Keratinocyte (primary cell): ENCODE measurements at regions not wholly inside any gene's neighbourhood (a gene's known extent, or its start where the extent isn't known, plus 50 kb on each side); places are given as distances from the start of the nearest gene placed in this dataset.

Experiments
- DNase-seq: peaks from one replicate; pipeline ENCODE4 v3.0.0-alpha.2; 2011; ENCODE audit warnings: low read depth, missing footprints, low spot score
- FAIRE-seq: peaks from 2 replicates; lab custom pipeline; 2011; peaks lifted over from hg19 to GRCh38; lab: Jason Lieb, UNC
- H2AFZ ChIP-seq: 2 replicates; pipeline ENCODE4 v1.6.0; 2012; ENCODE audit warnings: low read length, control low read depth, inconsistent platforms; ENCODE audit not compliant: control insufficient read depth
- H3K27ac ChIP-seq: 2 replicates; pipeline ENCODE4 v1.5.1; 2011; ENCODE audit warnings: low read length; ENCODE audit not compliant: control insufficient read depth, insufficient read depth
- H3K27me3 ChIP-seq: 3 replicates; pipeline ENCODE4 v1.6.0; 2011; ENCODE audit warnings: low read length; ENCODE audit not compliant: control insufficient read depth, insufficient read depth; ENCODE audit errors: extremely low read depth
- H3K36me3 ChIP-seq, 2 experiments: 2 replicates in 1 of 2; 3 replicates in 1 of 2; pipeline ENCODE4 v1.5.1; 2011; ENCODE audit warnings: low read length in 2 of 2, mild to moderate bottlenecking in 1 of 2; ENCODE audit not compliant: control insufficient read depth in 2 of 2, insufficient read depth in 2 of 2; ENCODE audit errors: extremely low read depth in 1 of 2
- H3K4me1 ChIP-seq: 3 replicates; pipeline ENCODE4 v1.5.1; 2011; ENCODE audit warnings: low read length; ENCODE audit not compliant: control insufficient read depth, insufficient read depth; ENCODE audit errors: extremely low read depth
- H3K4me2 ChIP-seq: 3 replicates; pipeline ENCODE4 v1.6.0; 2011; ENCODE audit warnings: low read depth, low read length; ENCODE audit not compliant: control insufficient read depth, insufficient read depth; ENCODE audit errors: extremely low read depth
- H3K4me3 ChIP-seq, 3 experiments: fragments of 200-600 bp in 1 of 3; sonication (generic) in 1 of 3; 2 replicates in 2 of 3; 3 replicates in 1 of 3; pipeline ENCODE4 v1.5.1; 2011 to 2016; ENCODE audit warnings: low read length in 3 of 3, mild to moderate bottlenecking in 3 of 3, control low read depth in 2 of 3, inconsistent platforms in 1 of 3, low read depth in 1 of 3, mixed read lengths in 1 of 3, mixed run types in 1 of 3, moderate library complexity in 1 of 3; ENCODE audit not compliant: control insufficient read depth in 2 of 3, insufficient read depth in 2 of 3; ENCODE audit errors: extremely low read depth in 1 of 3
- H3K79me2 ChIP-seq: 2 replicates; pipeline ENCODE4 v1.6.0; 2012; ENCODE audit warnings: low read length; ENCODE audit not compliant: control insufficient read depth, insufficient read depth
- H3K9ac ChIP-seq: 3 replicates; pipeline ENCODE4 v1.6.0; 2011; ENCODE audit warnings: low read length; ENCODE audit not compliant: control insufficient read depth, insufficient read depth; ENCODE audit errors: extremely low read depth
- H3K9me1 ChIP-seq: 3 replicates; pipeline ENCODE4 v1.6.0; 2011; ENCODE audit warnings: low read length; ENCODE audit not compliant: control insufficient read depth, insufficient read depth; ENCODE audit errors: extremely low read depth
- H3K9me3 ChIP-seq: 2 replicates; pipeline ENCODE4 v1.5.1; 2012; ENCODE audit warnings: low read depth, low read length; ENCODE audit not compliant: control insufficient read depth
- H4K20me1 ChIP-seq: 3 replicates; pipeline ENCODE4 v1.6.0; 2011; ENCODE audit warnings: low read length; ENCODE audit not compliant: control insufficient read depth, insufficient read depth; ENCODE audit errors: extremely low read depth
- EZH2 ChIP-seq: IDR thresholded peaks from one replicate; pipeline ENCODE4 v1.6.1; 2012; ENCODE audit warnings: inconsistent platforms, mild to moderate bottlenecking, low read length, moderate library complexity
- dilution Hi-C: fragments of 300-500 bp; cut with MboI; formaldehyde crosslinking; loops from one replicate; pipeline ENCODE4 v1.7.0; 2020; ENCODE audit warnings: low sequenced_read_pairs; ENCODE audit not compliant: extremely low pct_ligation_motif_present
- TF ChIP-seq, protein P1 (sequence below), 3 experiments: IDR thresholded peaks in 1 of 3; conservative IDR thresholded peaks in 1 of 3; optimal IDR thresholded peaks in 1 of 3; 2 replicates in 2 of 3; 3 replicates in 1 of 3; pipeline versions ENCODE3 to v1.5.1; 2011; ENCODE audit warnings: low read length in 3 of 3, mild to moderate bottlenecking in 3 of 3, moderate library complexity in 2 of 3, control low read depth in 1 of 3, inconsistent platforms in 1 of 3; ENCODE audit not compliant: insufficient read depth in 2 of 3; ENCODE audit errors: extremely low read depth in 1 of 3

DNA sequence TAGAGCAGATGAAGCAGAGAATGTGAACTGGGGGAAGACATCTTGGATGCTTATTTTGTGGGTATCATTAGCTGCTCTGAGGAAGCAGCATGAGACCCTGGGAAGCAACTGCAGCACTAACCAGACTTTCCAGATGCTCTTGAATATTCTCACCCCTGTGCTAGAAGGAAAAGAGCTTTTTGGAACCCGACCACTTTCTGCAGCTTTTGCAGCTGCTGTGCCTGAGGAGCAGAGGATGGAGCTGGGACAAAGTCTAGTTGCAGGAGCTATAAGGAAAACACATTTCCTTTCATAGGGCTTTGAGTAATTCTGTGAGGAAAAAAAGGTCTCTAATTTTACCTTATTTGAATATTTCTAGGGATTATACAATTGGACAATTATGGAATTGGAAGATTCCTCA is 369.7 kb downstream of the CD109 start:
- Histone ChIP-seq H3K27ac (peak overlapping the region; percentile 75), H3K4me3 (no peak overlapping the region), H3K9me1 (no peaks in the 10 kb centered on the region), H3K27me3 (no peaks in the 10 kb centered on the region), H4K20me1 (no peaks in the 10 kb centered on the region), H3K9me3 (no peaks in the 10 kb centered on the region), H3K4me1 (peaks cover 8% of the 10 kb centered on the region), H3K79me2 (no peaks in the 10 kb centered on the region), H3K36me3 (no peaks in the 10 kb centered on the region), H2AFZ (no peak overlapping the region), H3K4me2 (peak overlapping the region; percentile 70), H3K9ac (no peak overlapping the region)
- dilution Hi-C loops = no loop called here
- DNase-seq (no peak), FAIRE-seq (peak; percentile 29)
- TF ChIP-seq, protein P1, sequence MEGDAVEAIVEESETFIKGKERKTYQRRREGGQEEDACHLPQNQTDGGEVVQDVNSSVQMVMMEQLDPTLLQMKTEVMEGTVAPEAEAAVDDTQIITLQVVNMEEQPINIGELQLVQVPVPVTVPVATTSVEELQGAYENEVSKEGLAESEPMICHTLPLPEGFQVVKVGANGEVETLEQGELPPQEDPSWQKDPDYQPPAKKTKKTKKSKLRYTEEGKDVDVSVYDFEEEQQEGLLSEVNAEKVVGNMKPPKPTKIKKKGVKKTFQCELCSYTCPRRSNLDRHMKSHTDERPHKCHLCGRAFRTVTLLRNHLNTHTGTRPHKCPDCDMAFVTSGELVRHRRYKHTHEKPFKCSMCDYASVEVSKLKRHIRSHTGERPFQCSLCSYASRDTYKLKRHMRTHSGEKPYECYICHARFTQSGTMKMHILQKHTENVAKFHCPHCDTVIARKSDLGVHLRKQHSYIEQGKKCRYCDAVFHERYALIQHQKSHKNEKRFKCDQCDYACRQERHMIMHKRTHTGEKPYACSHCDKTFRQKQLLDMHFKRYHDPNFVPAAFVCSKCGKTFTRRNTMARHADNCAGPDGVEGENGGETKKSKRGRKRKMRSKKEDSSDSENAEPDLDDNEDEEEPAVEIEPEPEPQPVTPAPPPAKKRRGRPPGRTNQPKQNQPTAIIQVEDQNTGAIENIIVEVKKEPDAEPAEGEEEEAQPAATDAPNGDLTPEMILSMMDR (optimal IDR thresholded peaks at IDR 0.05 in 1 of 3, IDR thresholded peaks at IDR 0.05 in 1 of 3, conservative IDR thresholded peaks at IDR 0.05 in 1 of 3; ENCODE audit: extremely low read depth in 1 of 3, insufficient read depth in 2 of 3, low read length in 3 of 3) = no peak
- TF ChIP-seq EZH2 = no peak

DNA sequence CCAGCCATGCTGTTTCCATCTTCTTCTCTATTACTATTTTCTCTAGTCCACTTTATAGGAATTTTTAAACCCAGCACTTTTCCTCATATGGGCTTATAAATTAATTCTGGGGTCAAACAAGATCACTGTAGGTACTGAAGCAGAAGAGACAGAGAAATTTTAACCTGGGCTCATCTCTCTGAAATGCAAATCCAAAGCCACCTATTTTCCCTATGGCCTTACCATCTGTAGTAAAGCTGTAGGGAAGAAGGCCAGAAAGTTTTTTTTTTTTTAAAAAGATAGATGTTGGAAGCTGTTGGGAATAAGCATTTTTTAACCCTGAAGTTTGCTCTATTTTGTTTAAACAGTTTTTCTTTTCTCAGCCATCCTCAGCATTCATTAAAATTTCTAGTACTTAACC is 367.4 kb downstream of the CD109 start:
- no peak for TF ChIP-seq EZH2
- TF ChIP-seq, protein P1 (optimal IDR thresholded peaks at IDR 0.05 in 1 of 3, IDR thresholded peaks at IDR 0.05 in 1 of 3, conservative IDR thresholded peaks at IDR 0.05 in 1 of 3; ENCODE audit: extremely low read depth in 1 of 3, insufficient read depth in 2 of 3, low read length in 3 of 3) = no peak
- Histone ChIP-seq H3K27ac (no peak overlapping the region), H3K79me2 (no peaks in the 10 kb centered on the region), H3K36me3 (no peaks in the 10 kb centered on the region), H3K4me3 (no peak overlapping the region), H3K9ac (no peak overlapping the region), H4K20me1 (no peaks in the 10 kb centered on the region), H3K4me2 (no peak overlapping the region), H2AFZ (no peak overlapping the region), H3K9me3 (no peaks in the 10 kb centered on the region), H3K27me3 (no peaks in the 10 kb centered on the region), H3K9me1 (no peaks in the 10 kb centered on the region), H3K4me1 (peaks cover 8% of the 10 kb centered on the region)
- FAIRE-seq (no peak), DNase-seq (no peak)
- dilution Hi-C loops = no loop called here
